HG02884 (cell line): ENCODE measurements at regions not wholly inside any gene's neighbourhood (a gene's known extent, or its start where the extent isn't known, plus 50 kb on each side); places are given as distances from the start of the nearest gene placed in this dataset.
A peak's percentile ranks its signal among the peaks of the same experiment; 100 is the strongest.
"Not testable (repeated sequence)": the region's sequence is repeated elsewhere in the genome, so short reads cannot be mapped to it uniquely, and the experiment has no call there.

Experiments used
- ATAC-seq: cut with Tn5 transposase; IDR thresholded peaks from one replicate; pipeline ENCODE4 v1.9.1; 2021; ENCODE audit warnings: mild to moderate bottlenecking, moderate library complexity; ENCODE audit not compliant: unreplicated experiment

DNA sequence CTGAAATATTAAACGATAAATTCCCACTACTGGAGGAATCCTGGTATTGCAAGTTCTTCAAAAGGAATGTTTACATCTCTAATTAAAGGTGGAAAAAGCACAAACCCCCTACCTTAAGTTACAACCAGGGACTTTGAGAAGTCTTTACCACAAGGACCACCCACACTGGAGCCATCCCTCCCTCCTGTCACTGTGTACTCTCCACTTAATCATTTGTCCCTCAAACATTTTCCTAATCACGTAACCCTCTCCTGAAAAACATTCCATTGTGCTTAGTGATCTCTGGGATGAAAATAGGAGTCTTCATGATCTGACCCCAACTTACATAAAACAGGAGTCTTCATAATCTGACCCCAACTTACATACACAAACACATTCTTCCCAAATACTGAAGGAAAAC lies 85.7 kb downstream of the SUCLG1 start:
- ATAC-seq: no peak

DNA sequence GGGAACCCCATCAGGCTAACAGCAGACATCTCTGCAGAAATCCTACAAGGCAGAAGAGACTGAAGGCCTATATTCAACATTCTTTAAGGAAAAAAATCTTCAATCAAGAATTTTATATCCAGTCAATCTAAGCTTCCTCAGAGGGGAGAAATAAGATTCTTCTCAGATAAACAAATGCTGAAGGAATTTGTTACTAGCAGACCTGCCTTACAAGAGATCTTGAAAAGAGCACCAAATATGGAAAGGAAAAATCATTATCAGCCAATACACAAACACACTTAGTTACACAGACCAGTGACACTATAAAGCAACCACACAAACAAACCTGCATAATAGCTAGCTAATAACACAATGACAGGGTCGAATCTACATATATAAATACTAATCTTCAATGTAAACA lies 96.5 kb downstream of the SUCLG1 start:
- no peak for ATAC-seq

DNA sequence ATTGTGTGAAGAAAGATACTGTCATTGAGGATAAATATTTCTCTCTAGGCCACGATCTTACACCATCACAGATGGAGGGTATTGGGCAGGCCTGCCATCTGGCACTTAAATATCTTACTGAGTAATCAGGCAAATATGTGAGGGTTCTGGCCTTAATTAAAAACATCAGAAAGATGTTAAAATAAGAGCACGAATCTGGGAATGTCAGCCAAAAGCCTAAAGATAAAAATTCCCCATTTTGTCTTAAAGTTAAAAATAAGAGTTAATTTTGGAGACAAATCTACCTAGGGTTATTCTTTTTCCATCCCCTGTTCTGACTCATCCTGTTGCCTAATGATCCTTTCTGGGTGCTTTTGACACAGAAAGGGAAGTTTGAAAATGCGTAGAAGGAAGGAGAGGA lies 121.0 kb downstream of the SUCLG1 start:
- ATAC-seq: no peak

- ATAC-seq: no peak
These were observed 131.3 kb downstream of the SUCLG1 start for GRCh38 chr2:84327645-84328249.

GRCh38 chr2:84326831-84327432 lies 132.1 kb downstream of the SUCLG1 start:
- no peak for ATAC-seq

DNA sequence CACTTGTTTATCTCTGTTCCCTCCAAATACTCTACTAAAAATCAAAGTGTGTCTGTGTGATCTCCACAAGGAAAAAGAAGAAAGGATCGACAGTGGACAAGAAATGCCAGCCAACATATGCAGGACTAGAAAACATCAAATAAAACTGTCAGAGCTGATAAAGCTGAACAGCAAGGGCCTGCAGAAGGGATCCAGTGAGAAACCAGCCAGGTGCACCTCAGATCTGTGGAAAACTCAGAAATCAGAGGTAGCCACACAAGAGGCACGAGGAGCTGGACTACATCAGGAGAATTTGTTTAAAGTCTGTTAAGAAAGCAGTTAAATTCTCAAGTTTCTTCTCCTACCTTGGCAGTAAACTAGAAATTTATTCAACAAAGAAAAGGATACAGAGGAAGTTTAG lies 135.2 kb downstream of the SUCLG1 start:
- ATAC-seq: no peak

- no peak for ATAC-seq
These were observed 138.1 kb downstream of the SUCLG1 start for GRCh38 chr2:84320940-84321339.

GRCh38 chr2:84319581-84319980 lies 139.5 kb downstream of the SUCLG1 start:
- no peak for ATAC-seq

DNA sequence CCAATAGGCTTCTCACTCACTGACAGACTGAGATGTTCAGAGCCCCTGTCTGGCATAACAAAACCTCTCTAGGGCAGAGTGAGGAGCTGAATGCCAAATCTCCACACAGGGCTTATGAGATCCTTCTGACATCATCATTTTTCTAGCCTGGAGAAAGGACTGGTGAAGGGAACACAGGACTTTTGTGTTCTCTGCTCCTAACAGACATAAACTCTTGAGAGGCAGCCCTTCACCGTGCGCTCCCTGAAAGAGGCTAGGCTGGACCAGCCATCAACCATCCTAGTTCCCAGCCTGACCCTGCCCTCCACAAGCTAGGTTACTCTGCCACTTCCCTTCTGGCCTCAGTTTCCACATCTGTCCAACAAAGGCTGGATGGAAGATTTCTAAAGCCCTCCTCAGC lies 141.9 kb downstream of the SUCLG1 start:
- ATAC-seq: no peak

GRCh38 chr2:84314901-84315330 lies 144.2 kb downstream of the SUCLG1 start:
- peak; percentile 99 for ATAC-seq

GRCh38 chr2:84314250-84314649 lies 144.8 kb downstream of the SUCLG1 start:
- ATAC-seq: no peak

DNA sequence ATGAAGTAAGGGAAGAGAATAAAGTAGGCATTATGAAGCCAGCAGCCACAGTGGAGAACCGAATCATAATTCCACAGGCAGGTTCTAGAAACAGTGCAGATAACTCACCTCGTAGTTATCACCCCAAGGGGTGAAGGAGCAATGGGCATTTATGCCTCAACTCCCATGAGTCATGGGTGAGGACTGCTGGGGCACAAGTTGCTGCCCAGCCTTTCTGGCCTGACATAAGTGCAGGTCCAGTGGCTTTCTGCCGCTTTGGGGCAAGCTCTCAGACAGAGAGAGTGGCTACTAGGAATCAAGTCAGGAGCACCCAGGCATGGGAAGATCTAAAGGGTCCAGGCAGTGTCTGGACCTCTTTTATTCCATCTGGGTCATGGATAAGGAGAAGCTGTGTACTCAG lies 149.8 kb downstream of the SUCLG1 start:
- no peak for ATAC-seq

- ATAC-seq: no peak
These were observed 152.7 kb downstream of the SUCLG1 start for GRCh38 chr2:84306361-84306760.

GRCh38 chr2:84302513-84303412 lies 156.3 kb downstream of the SUCLG1 start:
- peak; percentile 97 for ATAC-seq

GRCh38 chr2:84301717-84302116 lies 157.4 kb downstream of the SUCLG1 start:
- ATAC-seq: no peak

DNA sequence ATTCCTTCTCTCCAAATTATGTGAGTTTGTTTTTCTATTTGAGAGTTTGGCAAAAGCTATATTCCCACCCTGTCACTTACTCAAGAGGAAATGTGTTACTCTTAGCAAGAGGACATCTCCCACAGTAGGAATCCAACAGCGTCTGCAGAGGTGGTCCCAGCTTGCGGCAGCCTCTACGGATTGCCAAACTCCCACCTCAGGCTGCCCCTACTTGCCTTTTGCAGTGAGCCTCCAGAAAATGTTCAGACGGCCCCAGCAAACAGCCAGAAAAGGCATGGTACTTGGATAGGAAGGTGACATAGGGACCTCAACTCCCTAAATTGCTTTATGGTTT lies 158.4 kb downstream of the SUCLG1 start:
- ATAC-seq: no peak

DNA sequence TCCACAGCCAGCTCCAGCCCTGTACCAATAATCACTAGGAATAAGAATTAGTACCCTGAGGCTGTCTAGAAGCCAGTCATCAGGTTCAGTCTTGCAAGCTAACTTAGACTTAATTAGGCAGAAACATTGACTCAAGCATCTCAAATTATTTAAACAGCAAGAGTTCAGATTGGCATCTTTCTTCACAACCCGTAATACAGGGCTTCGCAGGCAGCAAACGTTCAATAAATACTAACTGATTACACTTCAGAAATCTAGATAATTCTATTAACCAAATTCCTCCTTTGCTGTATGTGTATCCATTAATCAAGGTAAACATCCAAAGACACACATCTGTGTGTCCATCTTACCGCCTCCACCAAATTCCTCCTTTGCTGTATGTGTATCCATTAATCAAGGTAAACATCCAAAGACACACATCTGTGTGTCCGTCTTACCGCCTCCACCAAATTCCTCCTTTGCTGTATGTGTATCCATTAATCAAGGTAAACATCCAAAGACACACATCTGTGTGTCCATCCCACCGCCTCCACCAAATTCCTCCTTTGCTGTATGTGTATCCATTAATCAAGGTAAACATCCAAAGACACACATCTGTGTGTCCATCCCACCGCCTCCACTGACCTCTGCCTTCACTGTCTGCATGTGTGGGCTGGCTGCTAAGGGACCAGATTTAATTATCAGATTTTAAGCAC lies 158.9 kb downstream of the SUCLG1 start:
- ATAC-seq: not testable (repeated sequence)

- no peak for ATAC-seq
These were observed 159.8 kb downstream of the SUCLG1 start for GRCh38 chr2:84299211-84299775.

GRCh38 chr2:84297155-84297554 lies 161.9 kb downstream of the SUCLG1 start:
- no peak for ATAC-seq

GRCh38 chr2:84293791-84294380 lies 165.2 kb downstream of the SUCLG1 start:
- no peak for ATAC-seq

DNA sequence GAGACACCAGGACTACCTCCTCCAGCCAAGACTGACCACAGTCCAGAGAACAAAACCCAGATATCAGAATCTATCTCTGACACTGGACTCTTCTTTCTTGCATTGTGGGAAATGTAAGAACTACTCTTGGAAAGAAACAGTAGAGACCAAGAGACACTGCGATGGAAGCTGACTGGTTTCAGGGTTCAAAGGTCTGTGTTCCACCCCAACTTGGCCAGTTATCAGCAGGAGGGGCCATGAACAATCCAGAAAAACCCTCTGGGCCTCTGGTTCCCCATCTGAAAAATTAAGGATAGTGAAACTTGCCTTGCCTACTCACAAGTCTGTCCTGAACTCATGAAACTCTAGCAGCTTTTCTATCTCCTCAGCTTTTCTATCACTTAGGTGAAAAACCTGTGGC lies 166.5 kb downstream of the SUCLG1 start:
- no peak for ATAC-seq
